Neural progenitor cell (in vitro differentiated cells): ENCODE measurements at regions not wholly inside any gene's neighbourhood (a gene's known extent, or its start where the extent isn't known, plus 50 kb on each side); places are given as distances from the start of the nearest gene placed in this dataset.
A peak's percentile ranks its signal among the peaks of the same experiment; 100 is the strongest.

Source experiments
- DNase-seq: peaks from one replicate; pipeline ENCODE4 v3.0.0-alpha.2; 2016; ENCODE audit warnings: low spot score
- H2AFZ ChIP-seq: fragments of 200-600 bp; sonication (generic); replicated peaks from 2 replicates; pipeline ENCODE4 v1.6.1; 2016; ENCODE audit warnings: antibody characterized with exemption
- H3F3A ChIP-seq: fragments of 200-600 bp; sonication (generic); 2 replicates; pipeline ENCODE4 v1.6.1; 2016; ENCODE audit warnings: antibody characterized with exemption, low read depth
- H3K27ac ChIP-seq: fragments of 200-600 bp; sonication (generic); 2 replicates; pipeline ENCODE4 v1.5.1; 2016; ENCODE audit warnings: mild to moderate bottlenecking
- H3K27me3 ChIP-seq: fragments of 200-600 bp; sonication (generic); 2 replicates; pipeline ENCODE4 v1.6.1; 2016; ENCODE audit warnings: mild to moderate bottlenecking, moderate library complexity
- H3K36me3 ChIP-seq: fragments of 200-600 bp; sonication (generic); 2 replicates; pipeline ENCODE4 v1.5.1; 2016
- H3K4me1 ChIP-seq: fragments of 200-600 bp; sonication (generic); 2 replicates; pipeline ENCODE4 v1.6.1; 2016; ENCODE audit warnings: mixed run types
- H3K4me2 ChIP-seq: fragments of 200-600 bp; sonication (generic); 2 replicates; pipeline ENCODE4 v1.6.1; 2016
- H3K4me3 ChIP-seq: fragments of 200-600 bp; sonication (generic); 2 replicates; pipeline ENCODE4 v1.5.1; 2016
- H3K79me2 ChIP-seq: fragments of 200-600 bp; sonication (generic); 2 replicates; pipeline ENCODE4 v1.6.1; 2016; ENCODE audit warnings: low read depth
- H3K9ac ChIP-seq: fragments of 200-600 bp; sonication (generic); 2 replicates; pipeline ENCODE4 v1.6.1; 2016
- H3K9me3 ChIP-seq: fragments of 200-600 bp; sonication (generic); 2 replicates; pipeline ENCODE4 v1.5.1; 2016; ENCODE audit warnings: low read depth
- H4K20me1 ChIP-seq: fragments of 200-600 bp; sonication (generic); 2 replicates; pipeline ENCODE4 v1.6.1; 2016; ENCODE audit warnings: low read depth
- H3K27ac Mint-ChIP-seq: 3 replicates; pipeline ENCODE4 v1.8.0; 2021; ENCODE audit warnings: mixed read lengths
- H3K27me3 Mint-ChIP-seq: 2 replicates; pipeline ENCODE4 v1.8.0; 2022; ENCODE audit warnings: low read depth, mild to moderate bottlenecking, inconsistent platforms, moderate library complexity, mixed read lengths; ENCODE audit not compliant: insufficient read depth
- H3K36me3 Mint-ChIP-seq: 3 replicates; pipeline ENCODE4 v1.8.0; 2021; ENCODE audit warnings: mixed read lengths
- H3K4me1 Mint-ChIP-seq: 3 replicates; pipeline ENCODE4 v1.8.0; 2021; ENCODE audit warnings: mixed read lengths
- H3K4me3 Mint-ChIP-seq: 3 replicates; pipeline ENCODE4 v1.8.0; 2021; ENCODE audit warnings: mild to moderate bottlenecking, moderate library complexity, mixed read lengths
- H3K9me3 Mint-ChIP-seq: 3 replicates; pipeline ENCODE4 v1.8.0; 2020; ENCODE audit warnings: mixed read lengths
- EZH2 ChIP-seq: fragments of 200-600 bp; sonication (generic); IDR thresholded peaks from 2 replicates; pipeline ENCODE4 v1.6.1; 2017; ENCODE audit warnings: antibody characterized with exemption, mild to moderate bottlenecking, moderate library complexity
- EZH2phosphoT487 ChIP-seq: fragments of 200-600 bp; sonication (generic); IDR thresholded peaks from 2 replicates; pipeline ENCODE4 v1.6.1; 2017; ENCODE audit warnings: antibody characterized with exemption
- TF ChIP-seq, protein P1 (sequence below): fragments of 200-600 bp; sonication (generic); IDR thresholded peaks from 2 replicates; pipeline ENCODE4 v1.5.1; 2017; ENCODE audit warnings: antibody characterized with exemption, mild to moderate bottlenecking

DNA sequence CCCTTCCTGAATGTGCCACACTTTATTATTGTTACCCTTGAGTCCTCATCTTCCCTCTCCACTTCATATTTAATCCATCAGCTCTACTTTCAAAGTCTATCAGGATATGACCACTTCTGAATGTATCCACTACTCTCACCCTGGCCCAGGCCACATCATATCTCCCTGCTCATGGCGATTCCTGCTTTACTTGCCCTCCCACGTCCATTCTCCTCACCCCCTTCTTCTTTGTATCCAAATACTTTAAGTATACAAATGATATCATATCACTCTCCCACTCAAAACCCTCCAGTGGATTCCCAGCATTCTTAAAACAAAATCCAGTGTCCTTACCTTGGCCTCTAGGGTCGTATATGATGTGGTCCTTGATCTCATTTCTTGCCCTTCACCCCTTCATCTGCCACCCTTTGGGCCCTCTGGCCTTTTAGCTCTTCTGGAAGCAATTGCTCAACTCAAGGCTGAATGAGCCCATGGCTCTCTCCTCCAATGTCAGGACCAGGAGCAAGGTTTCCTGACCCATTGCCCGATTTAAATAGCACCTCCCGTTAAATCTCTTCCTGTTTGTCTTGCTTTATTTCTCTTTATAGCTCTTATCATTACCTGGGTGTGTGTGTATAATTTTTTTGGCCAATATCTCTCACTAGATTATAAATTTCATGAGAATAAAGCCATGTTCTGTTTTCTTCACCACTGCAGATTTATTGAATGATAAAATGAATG lies 205.9 kb upstream of the ECI2 start:
- peaks cover 7% of the 10 kb centered on the region for H3K9me3 Mint-ChIP-seq
- H3K27me3 Mint-ChIP-seq, result no peaks in the 10 kb centered on the region
- no peak for DNase-seq
- H3K9ac ChIP-seq, result no peak overlapping the region
- H3K36me3 ChIP-seq, result no peaks in the 10 kb centered on the region
- no peak overlapping the region for H3K27ac Mint-ChIP-seq
- H3K4me1 ChIP-seq, result no peaks in the 10 kb centered on the region
- H3K4me3 ChIP-seq, result no peak overlapping the region
- no peak overlapping the region for H2AFZ ChIP-seq
- H3K27ac ChIP-seq, result no peak overlapping the region
- no peak overlapping the region for H3K4me3 Mint-ChIP-seq
- H3K4me1 Mint-ChIP-seq, result peaks cover 2% of the 10 kb centered on the region
- no peak overlapping the region for H3K4me2 ChIP-seq
- H3K36me3 Mint-ChIP-seq, result no peaks in the 10 kb centered on the region
- H4K20me1 ChIP-seq, result no peaks in the 10 kb centered on the region
- H3K79me2 ChIP-seq, result no peaks in the 10 kb centered on the region
- H3K9me3 ChIP-seq, result no peaks in the 10 kb centered on the region
- H3F3A ChIP-seq, result no peaks in the 10 kb centered on the region
- no peaks in the 10 kb centered on the region for H3K27me3 ChIP-seq
- TF ChIP-seq, protein P1, sequence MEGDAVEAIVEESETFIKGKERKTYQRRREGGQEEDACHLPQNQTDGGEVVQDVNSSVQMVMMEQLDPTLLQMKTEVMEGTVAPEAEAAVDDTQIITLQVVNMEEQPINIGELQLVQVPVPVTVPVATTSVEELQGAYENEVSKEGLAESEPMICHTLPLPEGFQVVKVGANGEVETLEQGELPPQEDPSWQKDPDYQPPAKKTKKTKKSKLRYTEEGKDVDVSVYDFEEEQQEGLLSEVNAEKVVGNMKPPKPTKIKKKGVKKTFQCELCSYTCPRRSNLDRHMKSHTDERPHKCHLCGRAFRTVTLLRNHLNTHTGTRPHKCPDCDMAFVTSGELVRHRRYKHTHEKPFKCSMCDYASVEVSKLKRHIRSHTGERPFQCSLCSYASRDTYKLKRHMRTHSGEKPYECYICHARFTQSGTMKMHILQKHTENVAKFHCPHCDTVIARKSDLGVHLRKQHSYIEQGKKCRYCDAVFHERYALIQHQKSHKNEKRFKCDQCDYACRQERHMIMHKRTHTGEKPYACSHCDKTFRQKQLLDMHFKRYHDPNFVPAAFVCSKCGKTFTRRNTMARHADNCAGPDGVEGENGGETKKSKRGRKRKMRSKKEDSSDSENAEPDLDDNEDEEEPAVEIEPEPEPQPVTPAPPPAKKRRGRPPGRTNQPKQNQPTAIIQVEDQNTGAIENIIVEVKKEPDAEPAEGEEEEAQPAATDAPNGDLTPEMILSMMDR, result no peak
- TF ChIP-seq EZH2phosphoT487 (no peak), EZH2 (no peak)

DNA sequence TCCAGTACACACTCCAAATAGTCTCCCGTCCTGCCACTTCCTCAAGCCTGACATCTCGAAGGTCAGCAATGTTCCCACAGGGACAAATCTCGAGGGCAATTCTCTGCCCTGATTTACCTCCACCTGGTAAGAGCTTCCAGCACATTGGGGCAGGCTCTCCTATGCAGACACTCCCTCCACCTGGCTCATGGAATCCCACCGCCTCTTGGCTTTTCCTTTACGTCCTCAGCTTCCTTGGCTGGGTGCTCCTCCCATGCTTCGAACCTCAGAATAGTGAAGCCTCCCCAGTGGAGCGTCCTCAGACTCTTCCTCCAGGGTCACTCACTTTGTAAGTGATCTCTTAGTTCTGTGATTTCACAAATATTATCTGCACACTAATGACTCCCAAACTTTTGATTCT lies 205.2 kb upstream of the ECI2 start:
- Histone ChIP-seq H3F3A (no peaks in the 10 kb centered on the region), H3K4me3 (no peak overlapping the region), H3K9ac (no peak overlapping the region), H3K36me3 (no peaks in the 10 kb centered on the region), H3K4me1 (no peaks in the 10 kb centered on the region), H3K79me2 (no peaks in the 10 kb centered on the region), H3K4me2 (no peak overlapping the region), H3K9me3 (no peaks in the 10 kb centered on the region), H4K20me1 (no peaks in the 10 kb centered on the region), H3K27ac (no peak overlapping the region), H3K27me3 (no peaks in the 10 kb centered on the region), H2AFZ (no peak overlapping the region)
- Mint-ChIP-seq H3K4me3 (no peak overlapping the region), H3K27ac (peak overlapping the region; percentile 4), H3K4me1 (peaks cover 2% of the 10 kb centered on the region), H3K9me3 (peaks cover 7% of the 10 kb centered on the region), H3K36me3 (no peaks in the 10 kb centered on the region), H3K27me3 (no peaks in the 10 kb centered on the region)
- TF ChIP-seq EZH2phosphoT487, result no peak
- TF ChIP-seq EZH2, result no peak
- TF ChIP-seq, protein P1, result no peak
- no peak for DNase-seq

DNA sequence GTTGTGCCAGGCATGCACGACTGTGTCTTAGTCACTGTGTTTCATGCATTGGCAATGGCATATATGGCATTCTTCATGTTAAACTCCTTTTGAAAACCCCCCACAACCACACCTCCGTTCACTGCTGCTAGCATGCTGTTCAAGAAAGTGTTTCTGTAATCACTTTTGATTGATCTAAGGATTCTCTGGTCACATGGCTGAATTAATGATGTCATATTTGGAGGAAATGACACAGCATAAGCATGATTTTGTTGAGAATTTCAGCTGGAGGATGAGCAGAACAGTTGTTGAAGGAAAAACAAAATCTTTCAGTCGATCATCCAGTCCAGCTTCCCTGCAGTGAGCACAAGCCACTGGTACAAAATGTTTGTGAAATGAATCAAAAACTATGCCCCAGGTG lies 203.5 kb upstream of the ECI2 start:
- Histone ChIP-seq H3K4me1 (no peaks in the 10 kb centered on the region), H3K4me2 (no peak overlapping the region), H2AFZ (no peak overlapping the region), H3K9me3 (no peaks in the 10 kb centered on the region), H3F3A (no peaks in the 10 kb centered on the region), H3K79me2 (no peaks in the 10 kb centered on the region), H3K27me3 (no peaks in the 10 kb centered on the region), H3K4me3 (no peak overlapping the region), H3K36me3 (no peaks in the 10 kb centered on the region), H3K27ac (no peak overlapping the region), H3K9ac (no peak overlapping the region), H4K20me1 (no peaks in the 10 kb centered on the region)
- H3K4me1 Mint-ChIP-seq, result peaks cover 2% of the 10 kb centered on the region
- H3K27ac Mint-ChIP-seq, result no peak overlapping the region
- H3K36me3 Mint-ChIP-seq, result no peaks in the 10 kb centered on the region
- no peak for DNase-seq
- no peak for TF ChIP-seq EZH2
- TF ChIP-seq EZH2phosphoT487, result no peak
- TF ChIP-seq, protein P1, result no peak
- H3K27me3 Mint-ChIP-seq, result no peaks in the 10 kb centered on the region
- H3K4me3 Mint-ChIP-seq, result no peak overlapping the region
- peaks cover 7% of the 10 kb centered on the region for H3K9me3 Mint-ChIP-seq
